IMR-90 (cell line): ENCODE measurements at regions not wholly inside any gene's neighbourhood (a gene's known extent, or its start where the extent isn't known, plus 50 kb on each side); places are given as distances from the start of the nearest gene placed in this dataset.

ENCODE experiments used
- CEBPB ChIP-seq: IDR thresholded peaks from 2 replicates; pipeline ENCODE4 v1.6.1; 2012; ENCODE audit warnings: low read depth, low read length, improper control_type of control experiment
- CHD1 ChIP-seq: IDR thresholded peaks from 2 replicates; pipeline ENCODE4 v1.6.1; 2012; ENCODE audit warnings: low read depth, low read length, improper control_type of control experiment
- CTCF ChIP-seq: conservative IDR thresholded peaks from 2 replicates; pipeline ENCODE4 v1.5.1; 2012; ENCODE audit warnings: mild to moderate bottlenecking, low read depth, low read length, improper control_type of control experiment
- ELK1 ChIP-seq: fragments of 150-350 bp; IDR thresholded peaks from 2 replicates; pipeline ENCODE4 v1.6.1; 2016; ENCODE audit warnings: low read depth, mild to moderate bottlenecking, low read length, moderate library complexity, borderline replicate concordance
- FOS ChIP-seq: fragments of 150-350 bp; IDR thresholded peaks from 2 replicates; pipeline ENCODE4 v1.6.1; 2016; ENCODE audit warnings: low read depth, low read length
- MAFK ChIP-seq: IDR thresholded peaks from 2 replicates; pipeline ENCODE4 v1.6.1; 2012; ENCODE audit warnings: low read depth, low read length, improper control_type of control experiment
- MXI1 ChIP-seq: IDR thresholded peaks from 2 replicates; pipeline ENCODE4 v1.6.1; 2012; ENCODE audit warnings: low read depth, mild to moderate bottlenecking, low read length, moderate library complexity, borderline replicate concordance
- POLR2A ChIP-seq: IDR thresholded peaks from 2 replicates; pipeline ENCODE4 v1.6.1; 2012; ENCODE audit warnings: mild to moderate bottlenecking, low read depth, low read length
- RAD21 ChIP-seq: IDR thresholded peaks from 2 replicates; pipeline ENCODE4 v1.6.1; 2012; ENCODE audit warnings: low read length, improper control_type of control experiment
- RCOR1 ChIP-seq: IDR thresholded peaks from 2 replicates; pipeline ENCODE4 v1.6.1; 2012; ENCODE audit warnings: mild to moderate bottlenecking, low read length, improper control_type of control experiment; ENCODE audit not compliant: insufficient replicate concordance
- RFX5 ChIP-seq: IDR thresholded peaks from 2 replicates; pipeline ENCODE4 v1.8.0; 2012; ENCODE audit warnings: low read depth, mild to moderate bottlenecking, low read length, moderate library complexity
- SMC3 ChIP-seq: fragments of 150-350 bp; IDR thresholded peaks from 2 replicates; pipeline ENCODE4 v1.6.1; 2016; ENCODE audit warnings: low read depth, mild to moderate bottlenecking, antibody characterized with exemption, low read length, moderate library complexity
- USF2 ChIP-seq: fragments of 150-350 bp; IDR thresholded peaks from 2 replicates; pipeline ENCODE4 v1.6.1; 2017; ENCODE audit warnings: mild to moderate bottlenecking, antibody characterized with exemption, low read length, low read depth

GRCh38 chr5:39494534-39494933 lies 69.8 kb upstream of the DAB2 start:
- TF ChIP-seq RCOR1 = no peak
- TF ChIP-seq FOS = no peak
- TF ChIP-seq CTCF = no peak
- TF ChIP-seq MXI1 = no peak
- no peak for TF ChIP-seq MAFK
- TF ChIP-seq USF2 = no peak
- TF ChIP-seq POLR2A = no peak
- no peak for TF ChIP-seq RAD21
- no peak for TF ChIP-seq CHD1
- TF ChIP-seq CEBPB = no peak
- no peak for TF ChIP-seq ELK1
- TF ChIP-seq SMC3 = no peak
- no peak for TF ChIP-seq RFX5
